DMS153 (cell line): ENCODE measurements at regions not wholly inside any gene's neighbourhood (a gene's known extent, or its start where the extent isn't known, plus 50 kb on each side); places are given as distances from the start of the nearest gene placed in this dataset.

Source experiments
- DNase-seq: peaks from one replicate; lab custom pipeline; 2025; lab: John Stamatoyannopoulos, UW

DNA sequence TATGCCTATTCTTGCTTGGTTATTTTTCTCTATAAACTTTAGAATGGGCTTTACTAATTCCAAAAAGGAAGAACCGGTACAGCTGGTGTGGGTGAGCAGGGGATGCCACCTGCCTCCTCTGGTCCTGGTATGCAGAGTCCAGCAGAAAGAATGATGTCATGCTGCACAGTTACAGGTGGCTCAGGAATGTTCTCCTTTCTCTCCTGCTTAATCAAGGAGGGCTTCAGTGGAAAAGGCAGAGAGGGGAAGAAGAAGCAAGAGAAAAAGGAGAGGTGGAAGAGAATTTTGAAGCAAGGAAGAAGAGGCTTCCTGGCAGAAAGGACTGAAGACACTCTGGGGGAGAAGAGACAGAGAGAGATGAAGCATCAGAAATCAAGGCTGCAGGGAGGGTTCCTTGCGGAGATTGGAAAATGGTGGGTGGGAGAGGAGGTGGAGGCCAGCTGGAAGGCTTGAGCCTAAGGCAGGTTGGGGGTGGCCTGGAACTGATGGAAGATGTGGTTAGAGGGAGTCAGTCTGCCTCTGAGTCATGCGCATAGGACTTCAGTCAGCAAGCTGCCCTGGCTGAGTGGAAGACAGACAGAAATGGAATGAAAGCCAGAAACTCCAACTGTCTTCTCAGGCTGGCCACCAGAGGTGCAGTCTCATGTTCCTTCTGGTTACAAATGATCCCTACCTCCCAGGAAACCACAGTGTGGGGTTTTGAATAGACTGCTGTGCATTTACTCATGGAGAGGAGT lies 64.6 kb upstream of the CRHR1 start:
- DNase-seq, result no peak

DNA sequence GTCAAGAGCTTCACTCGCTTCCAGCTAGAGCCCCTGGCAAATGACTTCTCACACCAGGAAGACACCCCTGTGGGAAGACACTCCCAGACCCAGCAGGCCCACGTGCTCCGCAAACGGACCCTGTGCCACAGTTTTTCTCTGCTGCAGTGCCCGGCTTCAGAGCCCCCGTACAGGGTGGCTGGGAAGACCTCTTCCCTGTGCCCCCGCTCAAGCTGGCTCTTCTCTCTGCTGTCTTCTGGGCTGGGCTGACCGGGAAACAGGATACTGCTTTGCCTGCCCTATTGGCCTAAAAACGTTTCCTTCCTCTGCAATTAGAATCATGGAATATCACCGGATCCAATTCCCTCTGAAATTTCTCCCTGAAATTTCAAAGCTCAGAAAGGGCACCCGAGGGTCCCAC lies 63.7 kb upstream of the CRHR1 start:
- DNase-seq, result no peak

DNA sequence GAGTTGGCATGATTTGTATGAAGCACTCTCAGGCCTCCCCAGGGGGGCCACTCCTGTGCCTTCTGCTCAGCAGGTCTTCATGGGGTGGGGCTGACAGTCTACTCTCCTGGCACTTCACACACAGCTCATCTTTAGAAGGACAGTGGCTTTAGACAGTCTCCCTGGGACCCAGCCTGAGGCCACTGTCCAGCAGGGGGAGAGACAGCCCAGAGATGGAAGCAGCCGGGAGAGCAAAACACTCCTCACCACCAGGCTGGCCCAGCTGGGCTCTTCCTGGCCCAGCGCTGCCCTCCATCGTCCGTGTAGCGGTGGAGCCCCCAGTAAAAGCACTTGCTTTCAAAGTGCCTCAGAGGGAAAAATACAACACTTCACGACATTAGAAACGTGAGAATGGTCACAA lies 62.0 kb upstream of the CRHR1 start:
- no peak for DNase-seq

DNA sequence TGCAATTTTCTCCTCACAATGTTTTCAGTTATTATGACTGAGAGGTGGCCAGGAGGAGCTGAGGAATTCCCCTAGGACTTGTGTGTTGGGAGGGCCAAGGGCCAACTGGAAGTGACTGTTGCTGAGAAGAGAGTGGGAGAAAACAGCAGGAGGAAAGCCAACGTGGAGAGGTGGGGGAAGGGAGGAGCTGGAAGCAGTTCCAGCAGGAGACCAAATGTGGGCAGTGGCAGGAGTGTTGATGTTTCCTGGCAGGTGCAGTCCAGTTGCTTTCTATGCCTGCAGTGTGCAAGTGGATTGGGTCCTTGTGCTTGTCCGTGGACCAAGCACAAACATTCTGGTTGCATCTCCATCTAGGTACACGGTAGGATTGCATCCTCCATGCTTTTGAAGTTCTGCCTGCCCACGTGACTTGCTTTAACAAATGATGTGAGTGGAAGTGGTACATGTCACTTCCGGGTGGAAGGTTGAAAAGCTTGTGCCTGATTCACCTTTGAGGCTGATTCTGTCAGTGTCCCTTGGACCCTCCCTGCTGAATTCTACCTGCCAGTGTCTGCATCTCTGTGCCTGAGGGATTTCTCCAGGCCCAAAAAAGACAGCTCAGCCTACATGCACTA lies 54.7 kb upstream of the CRHR1 start:
- no peak for DNase-seq

DNA sequence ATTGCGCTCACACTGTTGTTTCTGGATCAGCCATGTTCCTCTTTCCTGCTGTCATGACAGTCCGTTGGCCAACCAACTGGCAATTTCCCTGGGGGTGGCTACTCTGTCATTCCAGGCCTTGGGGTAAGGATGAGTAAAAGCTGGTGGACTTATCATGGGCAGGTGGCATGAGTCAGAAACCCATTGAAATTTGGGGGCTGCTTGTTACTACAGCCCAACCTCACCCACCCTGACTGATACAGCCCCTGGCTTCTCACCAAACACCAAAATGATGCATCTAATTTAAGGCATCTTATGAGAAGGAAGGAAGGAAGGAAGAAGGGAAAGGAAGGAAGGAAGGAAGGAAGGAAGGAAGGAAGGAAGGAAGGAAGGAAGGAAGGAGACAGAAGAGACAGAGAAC lies 53.9 kb upstream of the CRHR1 start:
- no peak for DNase-seq

DNA sequence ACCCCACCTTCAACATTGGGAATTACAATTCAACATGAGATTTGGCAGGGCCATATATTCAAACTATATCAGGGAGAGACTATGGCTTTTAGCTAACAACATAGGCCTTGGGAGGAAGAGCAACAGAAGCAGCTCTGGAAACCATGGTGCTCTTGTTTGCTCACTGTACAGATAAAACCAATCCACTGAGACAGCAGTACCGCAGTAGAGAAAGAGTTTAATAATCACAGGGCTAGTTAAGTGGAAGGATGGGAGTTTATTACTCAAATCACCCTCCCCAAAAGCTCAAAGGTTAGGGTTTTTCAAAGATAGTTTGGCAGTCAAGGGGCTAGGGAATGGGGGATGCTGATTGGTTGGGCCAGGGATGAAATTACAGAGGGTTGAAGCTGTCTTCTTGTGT lies 52.7 kb upstream of the CRHR1 start:
- DNase-seq, result no peak

DNA sequence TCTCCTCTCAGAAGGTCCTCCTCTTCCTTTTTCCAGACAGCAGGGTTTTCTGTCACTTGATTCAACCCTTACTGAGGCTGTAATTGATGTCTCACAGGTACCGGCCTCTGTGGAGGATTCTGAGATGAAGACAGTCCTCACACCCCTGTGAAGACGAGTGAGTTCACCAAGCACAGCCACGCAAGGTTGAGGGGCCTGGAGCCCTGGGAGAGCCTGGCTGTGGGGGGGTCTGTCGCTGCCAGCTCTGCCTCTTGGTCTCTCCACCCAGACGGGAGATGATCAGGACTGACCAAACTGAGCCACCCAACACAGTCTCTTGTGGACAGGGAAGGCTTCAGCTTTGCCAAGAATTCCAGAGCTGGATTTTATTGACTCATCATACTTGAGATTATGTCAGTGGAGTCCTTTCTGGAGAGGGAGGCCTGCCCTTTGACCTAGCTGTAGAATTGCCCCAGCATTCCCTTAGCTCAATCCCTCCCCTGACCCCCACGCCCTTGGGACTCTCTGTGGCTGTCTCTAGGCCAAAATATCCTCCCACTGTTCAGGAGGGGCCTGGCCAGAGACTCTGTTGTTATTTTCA lies 51.1 kb upstream of the CRHR1 start:
- DNase-seq, result no peak

DNA sequence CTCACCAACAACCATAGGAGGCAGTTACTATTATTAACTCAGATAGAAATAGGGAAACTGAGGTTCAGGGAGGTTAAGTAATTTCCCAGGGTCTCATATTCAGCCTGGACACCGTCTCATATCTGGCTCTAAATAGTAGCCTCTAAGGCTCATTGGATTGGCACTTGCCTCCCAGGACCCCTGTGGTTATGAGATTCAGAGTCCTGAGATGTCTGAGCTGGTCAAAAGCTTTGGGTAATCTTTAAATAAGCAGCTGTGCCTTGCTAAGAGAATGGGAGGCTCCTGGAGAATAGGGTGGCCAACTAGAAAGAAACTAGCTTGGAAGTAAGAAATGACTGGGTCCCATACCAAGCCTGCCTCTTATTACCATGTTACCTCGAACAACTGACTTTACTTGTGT lies 50.3 kb upstream of the CRHR1 start:
- no peak for DNase-seq
